GM12864 (cell line): ENCODE measurements at regions not wholly inside any gene's neighbourhood (a gene's known extent, or its start where the extent isn't known, plus 50 kb on each side); places are given as distances from the start of the nearest gene placed in this dataset.

Experiments
- DNase-seq: peaks from one replicate; pipeline ENCODE4 v3.0.0-alpha.2; 2011; ENCODE audit warnings: low read depth
- H3K4me3 ChIP-seq: 2 replicates; pipeline ENCODE4 v1.5.1; 2011; ENCODE audit warnings: mild to moderate bottlenecking, low read depth, low read length, control low read depth
- TF ChIP-seq, protein P1 (sequence below): IDR thresholded peaks from 2 replicates; pipeline ENCODE4 v1.5.1; 2011; ENCODE audit warnings: low read depth, mild to moderate bottlenecking, moderate library complexity, low read length, control low read depth, inconsistent platforms; ENCODE audit errors: missing control alignments

DNA sequence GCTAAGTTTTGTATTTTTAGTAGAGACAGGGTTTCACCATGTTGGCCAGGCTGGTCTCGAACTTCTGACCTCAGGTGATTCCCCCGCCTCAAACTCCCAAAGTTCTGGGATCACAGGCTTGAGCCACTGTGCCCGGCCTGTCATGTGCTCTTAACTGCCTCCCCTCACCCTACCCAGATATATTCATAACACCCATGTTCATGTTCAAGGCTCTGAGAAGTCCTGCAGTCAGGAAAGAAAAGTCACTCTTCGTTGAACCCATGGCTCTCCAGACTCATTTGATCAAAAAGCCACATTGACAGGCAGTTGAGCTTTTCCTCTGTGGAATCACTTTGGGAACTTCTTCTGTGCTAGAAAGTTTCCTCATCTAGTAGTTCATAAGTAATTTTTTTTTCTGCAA, 545.5 kb upstream of the TBX3 start:
- DNase-seq: no peak
- H3K4me3 ChIP-seq: no peak overlapping the region
- TF ChIP-seq, protein P1, sequence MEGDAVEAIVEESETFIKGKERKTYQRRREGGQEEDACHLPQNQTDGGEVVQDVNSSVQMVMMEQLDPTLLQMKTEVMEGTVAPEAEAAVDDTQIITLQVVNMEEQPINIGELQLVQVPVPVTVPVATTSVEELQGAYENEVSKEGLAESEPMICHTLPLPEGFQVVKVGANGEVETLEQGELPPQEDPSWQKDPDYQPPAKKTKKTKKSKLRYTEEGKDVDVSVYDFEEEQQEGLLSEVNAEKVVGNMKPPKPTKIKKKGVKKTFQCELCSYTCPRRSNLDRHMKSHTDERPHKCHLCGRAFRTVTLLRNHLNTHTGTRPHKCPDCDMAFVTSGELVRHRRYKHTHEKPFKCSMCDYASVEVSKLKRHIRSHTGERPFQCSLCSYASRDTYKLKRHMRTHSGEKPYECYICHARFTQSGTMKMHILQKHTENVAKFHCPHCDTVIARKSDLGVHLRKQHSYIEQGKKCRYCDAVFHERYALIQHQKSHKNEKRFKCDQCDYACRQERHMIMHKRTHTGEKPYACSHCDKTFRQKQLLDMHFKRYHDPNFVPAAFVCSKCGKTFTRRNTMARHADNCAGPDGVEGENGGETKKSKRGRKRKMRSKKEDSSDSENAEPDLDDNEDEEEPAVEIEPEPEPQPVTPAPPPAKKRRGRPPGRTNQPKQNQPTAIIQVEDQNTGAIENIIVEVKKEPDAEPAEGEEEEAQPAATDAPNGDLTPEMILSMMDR: no peak

DNA sequence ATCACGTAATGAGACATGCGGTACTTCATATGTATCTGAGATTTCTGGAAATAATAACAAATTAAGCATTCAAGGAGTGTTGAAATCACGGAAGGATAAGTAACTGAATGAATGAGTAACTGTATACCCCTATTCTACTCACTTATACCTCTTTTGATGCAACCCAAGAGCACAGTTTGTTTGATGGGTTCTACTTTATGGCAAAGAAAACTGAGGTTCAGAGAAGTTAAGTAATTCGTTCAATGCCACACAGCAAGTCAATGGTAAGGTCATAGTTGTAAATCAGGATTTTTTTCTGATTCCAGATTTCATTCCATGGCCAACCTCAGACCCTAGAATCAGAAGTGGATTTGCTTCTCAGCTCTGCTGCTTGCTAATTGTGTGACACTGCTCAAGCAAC, 544.5 kb upstream of the TBX3 start:
- DNase-seq: no peak

DNA sequence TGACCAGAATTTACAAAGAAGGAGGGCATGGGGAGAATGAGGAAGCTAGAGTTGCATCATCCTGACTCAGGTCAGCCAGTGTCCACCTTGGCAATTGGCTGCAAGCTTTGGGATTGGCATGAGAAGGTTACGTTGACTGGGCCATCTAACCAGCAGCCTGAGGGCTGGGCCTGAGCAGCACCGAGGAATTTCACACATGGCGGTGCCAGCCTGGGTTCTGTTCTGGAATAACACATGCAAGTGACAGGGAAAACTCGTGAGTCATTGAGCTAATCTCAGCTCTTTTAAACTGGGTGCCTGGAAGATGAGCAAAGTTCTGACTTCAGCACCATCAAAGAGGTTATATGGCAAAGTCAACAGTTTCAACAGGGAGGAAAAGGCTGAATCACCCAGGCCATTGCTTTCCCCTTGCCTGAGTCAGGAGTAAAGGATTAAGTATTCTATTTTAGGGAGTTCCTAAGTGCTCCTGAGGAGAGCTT, 543.2 kb upstream of the TBX3 start:
- TF ChIP-seq, protein P1: no peak
- H3K4me3 ChIP-seq: no peak overlapping the region
- no peak for DNase-seq

More for the DNA sequence above, 544.5 kb upstream of the TBX3 start:
- H3K4me3 ChIP-seq: no peak overlapping the region
- TF ChIP-seq, protein P1: no peak

DNA sequence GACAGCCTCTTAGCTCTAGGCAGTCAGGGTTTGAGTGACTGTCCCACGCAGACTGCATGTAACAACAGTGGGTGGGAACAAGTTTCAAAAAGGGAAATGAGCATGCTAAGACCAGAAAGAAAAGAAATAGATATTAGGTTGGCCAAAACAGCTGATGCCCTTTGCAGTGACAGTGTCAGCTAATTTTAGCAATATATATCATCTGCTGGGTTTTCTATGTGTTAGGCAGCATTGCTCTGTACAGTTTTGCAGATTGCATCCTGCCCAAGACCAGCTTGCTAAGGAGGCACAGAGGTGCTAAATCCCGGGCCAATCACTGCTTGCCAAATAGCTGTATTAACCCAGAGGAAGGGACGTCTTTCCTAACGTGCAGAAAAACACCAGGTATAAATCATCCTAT, 541.9 kb upstream of the TBX3 start:
- H3K4me3 ChIP-seq: no peak overlapping the region
- TF ChIP-seq, protein P1: no peak
- no peak for DNase-seq

DNA sequence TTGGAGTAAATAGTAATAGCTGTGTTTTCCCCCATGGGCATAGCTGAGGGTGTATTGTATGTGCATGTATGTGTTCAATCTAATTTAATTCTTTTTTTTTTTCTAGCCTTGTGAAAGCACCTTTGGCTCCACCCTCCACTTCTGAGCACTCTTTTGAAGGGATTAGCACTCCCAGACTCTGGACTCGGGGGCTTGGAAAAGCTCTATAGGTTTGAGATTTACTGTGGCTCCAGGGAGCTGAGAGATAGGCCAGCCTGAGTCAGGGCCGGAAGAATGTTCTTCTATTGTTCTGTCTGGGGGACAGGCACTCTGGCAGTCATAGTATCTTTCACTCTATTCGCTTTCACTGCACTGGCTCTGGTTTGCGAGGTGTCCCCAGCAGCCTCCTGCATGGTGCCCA, 540.0 kb upstream of the TBX3 start:
- no peak overlapping the region for H3K4me3 ChIP-seq
- no peak for DNase-seq
- TF ChIP-seq, protein P1: no peak

DNA sequence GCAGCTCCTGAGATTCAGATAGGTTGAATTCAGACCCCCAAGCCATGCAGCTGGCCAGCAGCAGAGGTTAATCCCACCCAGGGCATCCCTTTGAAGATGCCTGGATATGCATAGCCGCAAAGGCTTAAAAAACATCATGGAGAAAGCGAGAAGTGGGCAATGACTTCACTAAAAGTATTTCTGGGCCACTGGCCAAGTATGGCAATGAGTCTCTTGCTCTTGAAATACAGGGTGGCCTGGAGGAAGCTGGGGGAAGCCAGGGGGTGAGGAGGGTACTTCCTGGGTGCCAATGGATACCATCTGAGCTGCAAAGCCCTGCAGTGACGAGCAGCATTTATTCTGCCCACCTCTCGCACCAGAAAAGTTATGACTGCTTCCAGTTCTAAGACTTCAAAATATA, 539.3 kb upstream of the TBX3 start:
- no peak overlapping the region for H3K4me3 ChIP-seq
- no peak for DNase-seq
- TF ChIP-seq, protein P1: no peak

DNA sequence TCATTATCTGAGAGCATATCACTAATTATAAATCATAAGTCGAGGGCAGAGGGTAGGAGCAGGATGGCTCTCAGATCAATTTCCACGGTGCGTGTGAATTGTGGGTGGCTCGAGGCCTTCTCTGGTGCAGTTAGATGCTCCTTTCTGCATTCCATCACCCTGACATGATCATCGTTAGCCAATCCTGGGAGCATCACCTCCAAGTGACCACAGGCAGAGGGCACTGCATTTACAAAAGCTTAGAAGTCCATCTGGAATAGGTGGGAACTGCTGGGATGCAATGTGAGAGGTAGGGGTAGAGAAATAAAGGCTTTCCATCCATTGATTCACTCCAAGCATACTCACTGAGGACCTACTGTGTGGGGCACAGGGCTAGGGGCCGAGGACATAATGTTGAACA, 538.2 kb upstream of the TBX3 start:
- no peak overlapping the region for H3K4me3 ChIP-seq
- no peak for DNase-seq
- TF ChIP-seq, protein P1: no peak
